ENCODE measurements at regions not wholly inside any gene's neighbourhood (a gene's known extent, or its start where the extent isn't known, plus 50 kb on each side); places are given as distances from the start of the nearest gene placed in this dataset.

GRCh38 chr3:24828551-24828950 lies 333.9 kb upstream of the THRB start:
- 40% methylated on average over 6 of the region's 6 CpGs for WGBS (ENCODE audit: insufficient coverage, insufficient replicate concordance, low lambda C conversion rate, missing lambda C conversion rate)
- no TSS peak for BruUV-seq (replicated peaks)
- Histone ChIP-seq H3K36me3 (ENCODE audit: control insufficient read depth in 2 of 2, insufficient read depth in 2 of 2, low read length in 1 of 2) (no peaks in the 10 kb centered on the region), H4K20me1 (ENCODE audit: control insufficient read depth, insufficient read depth) (no peaks in the 10 kb centered on the region), H3K4me3 (no peak overlapping the region), H3K27me3 (replicated peaks in 1 of 2; ENCODE audit: control insufficient read depth in 2 of 2, insufficient read depth in 2 of 2, low read length in 1 of 2) (no peaks in the 10 kb centered on the region; a peak in 2 of 4 replicates), H3K9ac (ENCODE audit: control insufficient read depth, insufficient read depth, low read length) (no peak overlapping the region), H3K4me1 (ENCODE audit: control insufficient read depth, insufficient read depth, low read length) (no peaks in the 10 kb centered on the region), H3K27ac (ENCODE audit: control insufficient read depth, insufficient read depth) (no peak overlapping the region), H3K79me2 (ENCODE audit: control insufficient read depth, insufficient read depth, low read length) (no peaks in the 10 kb centered on the region), H2AFZ (ENCODE audit: control insufficient read depth, low read depth, low read length) (no peak overlapping the region), H3K4me2 (ENCODE audit: control insufficient read depth, insufficient read depth) (no peak overlapping the region), H3K9me3 (replicated peaks; ENCODE audit: control insufficient read depth, insufficient read depth, low read length) (no peaks in the 10 kb centered on the region)
- SMC1A ChIA-PET (ENCODE audit: uncharacterized antibody, unreplicated experiment), result no interaction called here
- POLR2A ChIA-PET, result no interaction called here
- DNase-seq (ENCODE audit: low read depth, low spot score) (no peak), FAIRE-seq (no peak), ATAC-seq (no peak)
- RAD21 ChIA-PET (ENCODE audit: unreplicated experiment), result no interaction called here
- intact Hi-C loops (cut with micrococcal nuclease; ENCODE audit: unreplicated experiment) (no loop called here), in situ Hi-C loops (cut with MboI) (no loop called here)
- TF ChIP-seq POU2F2 (IDR thresholded peaks at IDR 0.05; ENCODE audit: borderline replicate concordance, low read depth, low read length) (no peak), PAX8 (IDR thresholded peaks at IDR 0.05) (no peak), STAT3 (IDR thresholded peaks at IDR 0.05; ENCODE audit: low read depth, low read length) (no peak), HCFC1 (IDR thresholded peaks at IDR 0.05; ENCODE audit: low read length) (no peak), POLR2AphosphoS5 (IDR thresholded peaks at IDR 0.05; ENCODE audit: low read length) (no peak), FOXK2 (IDR thresholded peaks at IDR 0.05) (no peak), YBX1 (IDR thresholded peaks at IDR 0.05) (no peak), KAT2A (conservative IDR thresholded peaks at IDR 0.05; ENCODE audit: control insufficient read depth, low read depth, low read length) (no peak), EED (IDR thresholded peaks at IDR 0.05; ENCODE audit: low read depth) (no peak)
- TF ChIP-seq, protein P1, sequence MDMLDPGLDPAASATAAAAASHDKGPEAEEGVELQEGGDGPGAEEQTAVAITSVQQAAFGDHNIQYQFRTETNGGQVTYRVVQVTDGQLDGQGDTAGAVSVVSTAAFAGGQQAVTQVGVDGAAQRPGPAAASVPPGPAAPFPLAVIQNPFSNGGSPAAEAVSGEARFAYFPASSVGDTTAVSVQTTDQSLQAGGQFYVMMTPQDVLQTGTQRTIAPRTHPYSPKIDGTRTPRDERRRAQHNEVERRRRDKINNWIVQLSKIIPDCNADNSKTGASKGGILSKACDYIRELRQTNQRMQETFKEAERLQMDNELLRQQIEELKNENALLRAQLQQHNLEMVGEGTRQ (IDR thresholded peaks at IDR 0.05; ENCODE audit: borderline replicate concordance, low read depth, low read length), result no peak
- TF ChIP-seq, protein P2, sequence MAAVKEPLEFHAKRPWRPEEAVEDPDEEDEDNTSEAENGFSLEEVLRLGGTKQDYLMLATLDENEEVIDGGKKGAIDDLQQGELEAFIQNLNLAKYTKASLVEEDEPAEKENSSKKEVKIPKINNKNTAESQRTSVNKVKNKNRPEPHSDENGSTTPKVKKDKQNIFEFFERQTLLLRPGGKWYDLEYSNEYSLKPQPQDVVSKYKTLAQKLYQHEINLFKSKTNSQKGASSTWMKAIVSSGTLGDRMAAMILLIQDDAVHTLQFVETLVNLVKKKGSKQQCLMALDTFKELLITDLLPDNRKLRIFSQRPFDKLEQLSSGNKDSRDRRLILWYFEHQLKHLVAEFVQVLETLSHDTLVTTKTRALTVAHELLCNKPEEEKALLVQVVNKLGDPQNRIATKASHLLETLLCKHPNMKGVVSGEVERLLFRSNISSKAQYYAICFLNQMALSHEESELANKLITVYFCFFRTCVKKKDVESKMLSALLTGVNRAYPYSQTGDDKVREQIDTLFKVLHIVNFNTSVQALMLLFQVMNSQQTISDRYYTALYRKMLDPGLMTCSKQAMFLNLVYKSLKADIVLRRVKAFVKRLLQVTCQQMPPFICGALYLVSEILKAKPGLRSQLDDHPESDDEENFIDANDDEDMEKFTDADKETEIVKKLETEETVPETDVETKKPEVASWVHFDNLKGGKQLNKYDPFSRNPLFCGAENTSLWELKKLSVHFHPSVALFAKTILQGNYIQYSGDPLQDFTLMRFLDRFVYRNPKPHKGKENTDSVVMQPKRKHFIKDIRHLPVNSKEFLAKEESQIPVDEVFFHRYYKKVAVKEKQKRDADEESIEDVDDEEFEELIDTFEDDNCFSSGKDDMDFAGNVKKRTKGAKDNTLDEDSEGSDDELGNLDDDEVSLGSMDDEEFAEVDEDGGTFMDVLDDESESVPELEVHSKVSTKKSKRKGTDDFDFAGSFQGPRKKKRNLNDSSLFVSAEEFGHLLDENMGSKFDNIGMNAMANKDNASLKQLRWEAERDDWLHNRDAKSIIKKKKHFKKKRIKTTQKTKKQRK (IDR thresholded peaks at IDR 0.05; ENCODE audit: low read depth, low read length), result no peak
- TF ChIP-seq, protein P3, sequence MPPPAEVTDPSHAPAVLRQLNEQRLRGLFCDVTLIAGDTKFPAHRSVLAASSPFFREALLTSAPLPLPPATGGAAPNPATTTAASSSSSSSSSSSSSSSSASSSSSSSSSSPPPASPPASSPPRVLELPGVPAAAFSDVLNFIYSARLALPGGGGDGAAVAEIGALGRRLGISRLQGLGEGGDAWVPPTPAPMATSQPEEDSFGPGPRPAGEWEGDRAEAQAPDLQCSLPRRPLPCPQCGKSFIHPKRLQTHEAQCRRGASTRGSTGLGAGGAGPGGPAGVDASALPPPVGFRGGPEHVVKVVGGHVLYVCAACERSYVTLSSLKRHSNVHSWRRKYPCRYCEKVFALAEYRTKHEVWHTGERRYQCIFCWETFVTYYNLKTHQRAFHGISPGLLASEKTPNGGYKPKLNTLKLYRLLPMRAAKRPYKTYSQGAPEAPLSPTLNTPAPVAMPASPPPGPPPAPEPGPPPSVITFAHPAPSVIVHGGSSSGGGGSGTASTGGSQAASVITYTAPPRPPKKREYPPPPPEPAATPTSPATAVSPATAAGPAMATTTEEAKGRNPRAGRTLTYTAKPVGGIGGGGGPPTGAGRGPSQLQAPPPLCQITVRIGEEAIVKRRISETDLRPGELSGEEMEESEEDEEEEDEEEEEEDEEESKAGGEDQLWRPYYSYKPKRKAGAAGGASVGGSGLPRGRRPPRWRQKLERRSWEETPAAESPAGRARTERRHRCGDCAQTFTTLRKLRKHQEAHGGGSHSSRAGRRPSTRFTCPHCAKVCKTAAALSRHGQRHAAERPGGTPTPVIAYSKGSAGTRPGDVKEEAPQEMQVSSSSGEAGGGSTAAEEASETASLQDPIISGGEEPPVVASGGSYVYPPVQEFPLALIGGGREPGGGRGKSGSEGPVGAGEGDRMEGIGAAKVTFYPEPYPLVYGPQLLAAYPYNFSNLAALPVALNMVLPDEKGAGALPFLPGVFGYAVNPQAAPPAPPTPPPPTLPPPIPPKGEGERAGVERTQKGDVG (CRISPR knock-in tag; IDR thresholded peaks at IDR 0.05), result no peak
- CTCF ChIA-PET, result no interaction called here

Measured in GM12878 (cell line).